AG04450 (cell line): ENCODE measurements at regions not wholly inside any gene's neighbourhood (a gene's known extent, or its start where the extent isn't known, plus 50 kb on each side); places are given as distances from the start of the nearest gene placed in this dataset.
"Not testable (repeated sequence)": the region's sequence is repeated elsewhere in the genome, so short reads cannot be mapped to it uniquely, and the experiment has no call there.

Experiments used
- CTCF ChIA-PET: fragments of 300-600, 350-600 bp; formaldehyde crosslinking; extraction: SDS; loops from one replicate; lab custom pipeline; 2022; ENCODE audit warnings: antibody characterized with exemption, inconsistent platforms; lab: Charles Lee
- POLR2A ChIA-PET: fragments of 350-600 bp; formaldehyde crosslinking; extraction: SDS; loops from one replicate; lab custom pipeline; 2021; ENCODE audit warnings: antibody characterized with exemption, inconsistent platforms; lab: Yijun Ruan, JAX
- DNase-seq: peaks from one replicate; pipeline ENCODE4 v3.0.0-alpha.2; 2011; ENCODE audit warnings: low read depth, low spot score
- H3K27ac ChIP-seq: one replicate; pipeline ENCODE4 v1.5.1; 2012; ENCODE audit warnings: low read depth, low read length, control low read depth
- H3K27me3 ChIP-seq: one replicate; pipeline ENCODE4 v1.6.0; 2012; ENCODE audit warnings: low read length; ENCODE audit not compliant: control insufficient read depth, insufficient read depth
- H3K4me3 ChIP-seq: 2 replicates; pipeline ENCODE4 v1.5.1; 2011; ENCODE audit warnings: mild to moderate bottlenecking, low read depth, low read length, control low read depth
- H3K9me3 ChIP-seq: 2 replicates; pipeline ENCODE4 v1.5.1; 2012; ENCODE audit warnings: low read length; ENCODE audit not compliant: control insufficient read depth, insufficient read depth
- CTCF ChIP-seq: IDR thresholded peaks from 2 replicates; pipeline ENCODE4 v1.5.1; 2011; ENCODE audit warnings: low read depth, low read length, control low read depth, inconsistent platforms

DNA sequence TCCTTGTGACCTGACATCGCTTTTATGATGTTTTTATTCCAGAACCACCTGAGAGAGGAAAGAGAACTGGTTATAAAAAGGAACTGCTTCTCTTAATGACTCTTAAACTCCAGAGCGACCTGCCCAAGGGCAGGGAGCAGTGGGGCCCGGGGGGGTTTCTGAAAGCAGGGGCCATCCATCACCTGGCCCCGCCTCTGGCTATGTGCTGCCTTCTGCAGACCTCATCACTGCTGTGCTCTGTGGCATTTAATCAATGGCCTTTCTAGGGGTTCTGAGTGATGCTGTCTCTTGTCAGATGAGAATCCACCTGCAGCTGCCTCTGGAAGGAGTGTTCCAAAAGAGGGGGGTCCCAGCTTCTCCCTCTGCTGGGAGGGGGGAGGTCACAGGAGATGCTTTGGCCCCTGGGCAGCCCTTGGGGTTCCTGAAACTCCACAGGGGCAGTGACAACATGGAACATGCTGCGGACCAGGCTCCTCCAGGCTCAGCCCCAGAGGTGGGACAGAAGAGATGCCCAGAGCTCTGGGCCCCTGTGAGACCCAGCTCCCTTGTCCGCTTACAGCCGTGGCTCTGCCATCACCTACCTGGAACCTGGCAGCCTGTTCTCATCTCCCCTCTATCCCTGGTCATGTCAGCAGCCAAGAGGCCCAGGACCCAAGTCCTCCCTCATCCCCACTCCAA lies 177.1 kb upstream of the SULF2 start:
- POLR2A ChIA-PET = no interaction called here
- no peaks in the 10 kb centered on the region for H3K27me3 ChIP-seq
- no peaks in the 10 kb centered on the region; the same call in 1 of the 2 replicates for H3K9me3 ChIP-seq
- H3K4me3 ChIP-seq = no peak overlapping the region
- H3K27ac ChIP-seq = no peak overlapping the region
- TF ChIP-seq CTCF = no peak
- DNase-seq = no peak
- CTCF ChIA-PET = no interaction called here

DNA sequence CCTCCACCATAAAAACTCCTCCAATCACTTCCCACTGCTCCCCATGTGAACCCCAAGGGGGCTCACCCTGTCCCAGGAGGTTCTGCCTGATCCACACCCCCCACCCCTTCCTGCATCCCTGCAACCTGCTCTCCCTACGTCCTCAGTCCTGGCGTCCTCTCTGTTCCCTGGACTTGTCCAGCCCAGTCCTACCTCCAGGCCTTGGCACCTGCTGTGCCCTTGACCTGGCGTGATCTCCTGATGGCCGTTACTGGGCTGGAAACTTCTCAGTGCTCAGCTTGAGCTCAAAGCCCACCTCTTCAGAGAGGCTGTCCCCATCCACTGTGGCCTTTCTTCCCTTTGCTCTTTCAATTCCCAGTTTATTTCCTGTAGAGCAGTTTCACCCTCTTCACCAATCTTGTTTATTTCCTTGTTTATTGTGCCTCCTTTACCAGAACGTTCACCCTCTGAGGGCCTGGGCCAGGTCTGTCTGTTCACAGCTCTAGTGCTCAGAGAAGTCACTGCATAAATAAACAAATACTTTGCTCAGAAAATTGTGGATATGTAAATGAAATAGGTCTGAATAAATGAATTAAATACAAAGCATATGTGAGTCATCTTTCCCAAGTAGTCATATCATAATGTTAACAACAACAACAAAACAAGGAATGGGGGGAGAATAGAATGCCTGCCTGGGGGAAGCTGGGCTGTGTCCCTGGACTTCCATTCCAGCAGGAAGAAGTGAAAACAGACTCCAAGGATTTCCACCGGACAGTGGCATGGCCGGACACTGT lies 175.7 kb upstream of the SULF2 start:
- CTCF ChIA-PET = no interaction called here
- no peak for DNase-seq
- no peak overlapping the region for H3K27ac ChIP-seq
- POLR2A ChIA-PET = no interaction called here
- no peaks in the 10 kb centered on the region; the same call in 1 of the 2 replicates for H3K9me3 ChIP-seq
- H3K4me3 ChIP-seq = no peak overlapping the region
- no peaks in the 10 kb centered on the region for H3K27me3 ChIP-seq
- no peak for TF ChIP-seq CTCF

DNA sequence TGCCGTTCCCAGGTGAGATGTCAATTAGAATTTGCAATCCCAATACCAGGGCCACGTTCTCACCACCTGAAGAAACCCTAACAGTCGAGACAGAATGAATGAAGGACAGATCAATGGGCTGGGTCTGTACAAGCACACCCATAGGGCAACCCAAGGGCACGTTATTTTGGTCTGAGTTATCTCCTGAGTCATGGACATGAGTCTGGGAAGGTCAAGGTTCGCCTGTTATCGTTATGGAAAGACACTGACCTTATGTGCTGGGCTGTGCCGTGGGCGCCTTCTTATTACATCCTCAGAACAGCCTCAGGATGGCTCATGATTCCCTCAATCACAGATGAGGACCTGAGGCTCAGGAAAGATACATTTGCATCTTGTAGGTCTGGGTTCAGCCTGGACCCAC lies 175.0 kb upstream of the SULF2 start:
- ChIA-PET CTCF (no interaction called here), POLR2A (no interaction called here)
- no peak for TF ChIP-seq CTCF
- H3K4me3 ChIP-seq = no peak overlapping the region
- DNase-seq = no peak
- H3K27me3 ChIP-seq = no peaks in the 10 kb centered on the region
- H3K27ac ChIP-seq = no peak overlapping the region
- no peaks in the 10 kb centered on the region; the same call in 1 of the 2 replicates for H3K9me3 ChIP-seq

- H3K27me3 ChIP-seq, POLR2A ChIA-PET, H3K27ac ChIP-seq, H3K4me3 ChIP-seq, DNase-seq, H3K9me3 ChIP-seq: not testable (repeated sequence)
- CTCF ChIA-PET = interaction anchor here (1.3 kb wide), 1 partner anchor 663 kb away, joined by 4 read pairs; no protein-coding TSS in a partner anchor
Measured at GRCh38 chr20:47957989-47958801, 172.9 kb upstream of the SULF2 start.

DNA sequence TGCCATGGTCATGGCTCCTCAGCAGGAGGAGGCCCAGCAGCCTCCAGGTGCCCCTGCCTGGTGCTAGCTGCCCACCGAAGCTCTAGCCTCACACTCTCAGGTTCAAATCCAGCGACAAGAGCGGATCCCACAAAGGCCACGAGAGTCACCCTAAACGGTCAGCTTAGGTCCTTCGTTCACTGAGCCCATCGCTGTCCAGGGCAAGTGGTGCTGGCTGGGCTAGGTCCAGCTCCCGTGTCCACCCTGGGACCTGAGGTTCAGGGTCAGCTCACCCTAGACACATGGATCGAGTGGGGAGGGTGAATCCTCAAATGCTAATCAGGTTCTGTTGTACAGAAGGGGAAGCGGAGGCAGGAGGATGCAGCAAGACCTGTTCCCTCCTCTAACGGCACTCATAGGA lies 171.9 kb upstream of the SULF2 start:
- Histone ChIP-seq H3K9me3 (no peaks in the 10 kb centered on the region; the same call in 1 of the 2 replicates), H3K27me3 (no peaks in the 10 kb centered on the region), H3K4me3 (no peak overlapping the region), H3K27ac (no peak overlapping the region)
- TF ChIP-seq CTCF = no peak
- ChIA-PET CTCF (no interaction called here), POLR2A (no interaction called here)
- DNase-seq = no peak
